Fibroblast of skin of right quadriceps (primary cell): ENCODE measurements at regions not wholly inside any gene's neighbourhood (a gene's known extent, or its start where the extent isn't known, plus 50 kb on each side); places are given as distances from the start of the nearest gene placed in this dataset.

ENCODE experiments used
- DNase-seq: peaks from one replicate; pipeline ENCODE4 v3.0.0-alpha.2; 2013

DNA sequence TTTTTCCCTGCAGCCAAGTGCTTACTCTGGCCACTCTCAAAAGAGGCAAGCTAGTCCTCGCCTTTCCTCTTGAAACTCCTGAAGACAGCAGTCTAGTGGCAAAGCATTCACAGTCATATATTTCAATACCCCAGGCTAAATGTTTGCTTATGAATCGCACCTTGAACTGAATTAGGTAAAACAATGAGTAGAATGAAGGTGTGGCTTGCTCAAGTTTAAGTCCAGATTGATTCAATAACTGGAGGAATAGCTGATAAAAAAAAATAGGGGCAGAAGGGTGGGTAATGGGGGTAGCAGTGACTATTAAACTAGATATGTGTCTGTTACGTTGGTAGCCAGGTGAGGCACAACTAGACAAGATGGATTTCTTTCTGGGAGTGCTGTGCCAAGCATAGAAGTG is 88.2 kb upstream of the EPB41L3 start:
- DNase-seq, result no peak

DNA sequence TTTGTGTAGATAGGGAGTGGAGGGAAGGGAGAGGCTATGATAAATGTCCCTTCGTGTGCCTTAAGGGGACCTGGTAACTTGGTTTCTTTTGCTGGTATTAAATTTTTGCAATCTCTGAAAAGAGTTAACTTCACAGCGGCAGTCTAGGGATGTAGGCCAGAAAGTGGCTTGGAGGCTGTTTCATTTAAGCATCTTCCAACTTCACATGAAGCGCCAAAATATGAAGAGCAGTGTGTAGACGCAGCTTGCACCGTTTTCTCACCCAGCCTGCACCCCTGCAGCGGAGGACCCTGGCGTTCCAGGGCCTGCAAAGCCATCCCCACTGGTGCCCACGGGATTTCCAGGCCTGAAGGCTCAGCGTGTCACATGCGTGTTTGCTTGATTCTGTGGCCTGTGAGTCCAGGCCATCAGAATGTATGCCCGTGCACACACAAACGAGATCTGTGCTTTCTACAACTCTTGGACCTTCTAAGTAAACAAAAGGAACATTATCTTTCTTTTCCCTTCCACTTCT is 87.2 kb upstream of the EPB41L3 start:
- no peak for DNase-seq

GRCh38 chr18:5630057-5630899 is 86.5 kb upstream of the EPB41L3 start:
- peak; percentile 65 for DNase-seq

GRCh38 chr18:5628512-5629255 is 84.9 kb upstream of the EPB41L3 start:
- DNase-seq, result peak; percentile 20

DNA sequence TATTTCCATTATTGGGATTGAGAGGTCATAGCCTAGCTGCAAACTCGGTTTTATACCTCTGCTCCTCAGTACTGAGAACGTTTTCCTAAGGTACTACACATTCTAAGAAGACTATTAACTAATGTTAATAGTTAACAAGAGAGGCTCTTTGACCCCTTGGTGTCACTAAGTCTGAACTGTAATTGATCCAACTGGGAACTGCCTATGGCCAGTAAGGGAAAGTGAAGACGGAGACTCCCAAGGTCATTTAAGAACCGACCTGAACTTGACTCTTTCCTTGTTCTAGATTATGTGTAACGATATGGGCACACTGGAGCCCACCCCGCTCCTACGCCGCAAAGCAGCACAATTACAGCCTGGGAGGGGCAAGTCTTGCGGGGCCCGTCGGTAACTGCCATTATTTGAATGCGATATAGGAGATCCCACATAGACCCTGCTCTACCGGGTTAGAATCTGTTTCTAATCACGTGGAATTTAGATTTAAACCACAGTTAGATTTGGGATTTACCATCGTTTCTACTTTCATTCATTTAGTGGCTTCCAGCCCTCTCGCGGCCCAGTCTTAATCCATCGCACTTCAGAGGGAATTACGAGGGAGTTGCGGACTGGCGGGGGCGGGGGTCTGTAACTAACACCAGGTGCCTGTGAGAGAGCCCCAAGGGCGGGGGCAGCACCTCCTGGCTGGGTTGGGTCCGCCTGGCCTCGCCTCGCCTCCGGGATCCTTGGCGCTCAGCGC is 84.1 kb upstream of the EPB41L3 start:
- DNase-seq, result no peak

DNA sequence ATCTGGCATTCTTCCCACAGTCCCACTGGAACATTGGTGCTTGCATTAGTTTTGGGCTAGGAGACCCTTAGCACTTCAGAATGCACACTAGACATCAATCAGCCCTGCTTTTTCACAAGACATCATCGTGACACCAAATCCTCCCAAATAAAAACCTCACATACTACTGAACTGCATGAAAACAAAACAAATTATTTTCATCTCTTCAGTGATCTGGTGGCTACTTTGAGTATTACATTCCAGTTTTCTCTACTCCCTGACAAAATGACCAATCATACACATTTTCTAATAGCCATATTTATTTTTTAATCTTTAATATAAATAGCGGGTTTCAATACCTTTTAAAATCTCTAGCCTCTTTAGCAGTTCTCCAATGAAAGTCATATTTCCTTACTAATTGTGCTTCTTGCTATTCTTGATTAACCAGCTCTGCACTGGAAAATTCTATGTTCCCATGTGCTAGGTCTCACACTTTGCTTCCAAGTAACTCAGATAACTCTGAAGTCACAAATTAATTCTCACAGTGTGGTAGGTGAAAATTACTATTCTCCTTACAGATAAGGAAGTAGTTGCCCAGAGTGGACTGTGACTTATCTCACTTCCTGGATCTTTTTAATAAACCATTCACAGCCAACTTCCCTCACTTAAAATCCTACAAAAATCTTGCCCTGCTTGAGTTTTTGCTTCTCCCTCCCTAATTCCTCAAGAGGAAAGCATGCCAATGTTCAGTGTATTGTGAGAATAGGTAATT is 82.5 kb upstream of the EPB41L3 start:
- no peak for DNase-seq

- DNase-seq, result no peak
Measured at GRCh38 chr18:5625076-5625475, 81.3 kb upstream of the EPB41L3 start.

DNA sequence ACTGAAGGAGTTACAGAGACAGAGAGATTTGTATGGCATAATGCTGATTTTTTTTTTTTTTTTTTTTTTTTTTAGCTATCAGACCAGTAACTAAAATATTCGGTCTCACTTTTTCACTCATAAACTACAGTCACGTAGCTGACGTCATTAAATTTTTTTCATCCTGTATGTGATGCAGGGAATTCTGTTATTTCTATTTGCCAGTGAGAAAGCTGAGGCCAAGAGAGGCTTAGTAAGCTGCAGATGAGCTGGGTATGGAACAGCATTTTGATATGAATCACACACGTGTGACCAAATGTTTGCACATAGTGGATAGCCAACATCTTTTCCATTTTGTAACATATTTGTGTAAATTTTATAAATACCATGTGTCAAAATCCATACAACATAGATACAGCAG is 79.1 kb upstream of the EPB41L3 start:
- DNase-seq, result no peak

GRCh38 chr18:5620289-5620688 is 76.5 kb upstream of the EPB41L3 start:
- DNase-seq, result peak; percentile 49

DNA sequence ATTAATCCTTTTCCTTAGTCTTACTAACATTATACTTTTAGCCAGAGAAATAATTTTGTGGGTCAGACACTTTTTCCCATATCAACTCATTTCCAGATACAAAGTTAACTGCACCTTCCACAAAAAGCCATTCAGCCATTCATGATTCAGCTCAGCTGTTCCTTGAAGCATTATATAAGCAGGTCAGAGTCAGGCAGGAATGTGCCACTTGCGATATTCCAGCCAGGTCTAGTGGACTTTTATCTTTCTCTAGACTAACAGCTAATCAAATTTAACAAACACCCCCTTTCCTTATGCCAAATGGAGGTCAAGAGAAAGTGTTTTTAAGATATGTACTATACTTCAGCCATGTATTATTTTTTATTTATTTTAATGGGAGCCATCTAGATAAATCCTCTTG is 75.6 kb upstream of the EPB41L3 start:
- DNase-seq, result no peak

- no peak for DNase-seq
Measured at GRCh38 chr18:5618047-5618688, 74.4 kb upstream of the EPB41L3 start.

DNA sequence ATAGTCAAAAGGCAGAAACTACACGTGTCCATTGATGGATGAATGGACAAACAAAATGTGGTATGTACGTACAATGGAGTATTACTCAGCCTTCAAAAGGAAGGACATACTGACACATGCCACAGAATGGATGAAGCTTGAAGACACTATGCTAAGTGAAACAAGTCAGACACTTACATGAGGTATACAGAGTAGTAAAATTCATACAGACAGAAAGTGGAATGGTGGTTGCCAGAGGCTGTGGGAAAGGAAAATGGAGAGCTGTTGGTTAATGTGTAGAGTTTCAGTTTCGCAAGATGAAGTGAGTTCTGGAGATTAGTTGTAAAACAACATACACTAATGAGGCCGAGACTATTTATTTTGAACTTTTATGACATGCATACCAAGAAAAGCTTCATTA is 67.4 kb upstream of the EPB41L3 start:
- DNase-seq, result no peak

DNA sequence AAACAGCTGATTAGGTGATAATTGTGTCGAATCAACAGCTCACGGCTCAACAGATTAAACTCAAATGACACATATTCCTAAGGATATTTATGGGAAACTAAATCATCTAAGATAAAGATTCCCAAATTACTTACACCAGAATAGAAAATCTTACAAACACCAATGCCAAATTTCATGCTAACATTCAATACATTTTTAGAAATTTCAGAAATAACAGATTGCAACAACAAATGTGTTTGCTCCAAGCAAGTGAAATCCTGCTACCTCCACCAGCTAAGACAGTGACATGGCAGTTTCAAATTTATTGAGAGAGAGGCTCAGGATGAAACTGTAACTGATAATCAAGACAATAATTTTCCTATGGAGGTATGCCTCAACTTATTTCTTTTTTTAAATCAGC is 65.0 kb upstream of the EPB41L3 start:
- no peak for DNase-seq

GRCh38 chr18:5606951-5607350 is 63.2 kb upstream of the EPB41L3 start:
- no peak for DNase-seq

DNA sequence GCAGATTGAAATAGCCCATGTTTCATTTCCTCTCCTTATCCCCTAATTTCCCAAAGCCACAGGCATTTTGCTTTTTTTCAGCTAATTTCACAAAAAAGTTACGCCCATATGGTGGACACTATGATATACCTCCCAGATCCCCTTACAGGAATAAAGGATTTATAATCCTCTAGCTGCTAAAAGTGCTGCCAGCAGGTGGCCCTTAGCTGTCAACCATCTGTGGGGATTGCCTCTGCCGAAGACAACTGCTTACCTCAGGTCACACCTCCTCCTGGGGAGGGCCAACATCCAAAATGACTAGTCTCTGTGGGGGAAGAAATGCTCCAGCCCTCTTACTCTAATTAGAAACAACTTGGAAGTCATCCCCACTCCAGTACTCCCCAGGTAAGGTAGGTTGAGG is 61.0 kb upstream of the EPB41L3 start:
- no peak for DNase-seq

DNA sequence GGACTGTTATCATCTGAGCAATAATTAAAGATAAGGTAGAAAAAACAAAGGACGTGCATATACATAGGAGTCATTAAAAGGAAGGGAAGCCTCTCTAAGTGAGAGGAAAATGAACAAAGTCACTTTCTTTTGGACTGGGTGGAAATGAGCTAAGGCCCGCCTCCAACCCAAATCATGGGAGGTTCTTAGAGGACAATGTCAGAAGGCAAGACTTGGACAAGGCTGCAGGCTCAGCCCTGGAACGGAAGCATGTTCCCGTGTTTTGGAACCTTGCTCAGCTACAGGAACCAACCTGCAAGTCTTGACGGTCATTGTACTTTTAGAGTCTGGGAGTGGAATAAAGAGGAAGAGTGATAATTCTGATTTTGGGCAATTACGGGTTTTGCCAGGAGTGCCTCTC is 59.4 kb upstream of the EPB41L3 start:
- DNase-seq, result no peak

GRCh38 chr18:5601188-5601624 is 57.4 kb upstream of the EPB41L3 start:
- no peak for DNase-seq

DNA sequence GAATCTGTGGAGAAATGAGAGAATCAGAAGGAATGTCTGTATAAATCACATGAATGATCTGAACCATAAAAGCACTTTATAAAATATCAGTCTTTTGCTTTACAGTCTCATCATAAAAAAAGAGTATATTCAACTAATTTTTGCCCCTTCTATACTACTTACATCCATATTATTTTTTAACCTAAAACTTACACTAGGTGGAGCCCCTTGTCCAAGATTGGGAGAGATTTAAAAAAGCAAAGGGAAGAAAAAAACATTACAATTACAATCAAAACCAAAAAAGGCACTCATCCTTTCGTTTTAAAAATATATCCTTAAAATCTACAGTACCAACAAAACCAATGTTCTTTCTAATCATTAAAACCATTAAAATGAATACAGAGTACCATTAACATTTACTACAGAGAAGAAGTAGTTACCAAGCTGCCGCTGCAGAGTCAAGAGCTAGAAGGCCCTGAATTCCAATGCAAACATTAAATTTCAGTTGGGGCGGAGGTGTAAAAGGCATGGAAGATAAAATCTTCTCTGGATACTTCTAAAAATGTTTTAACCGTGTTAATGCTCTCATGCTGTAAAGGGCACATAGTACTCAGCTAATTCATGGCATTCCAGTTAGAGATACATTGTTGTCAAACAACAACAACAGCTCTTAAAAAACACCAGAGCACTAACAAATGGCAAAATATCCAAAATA is 56.7 kb upstream of the EPB41L3 start:
- peak; percentile 27 for DNase-seq

GRCh38 chr18:5596585-5596984 is 52.8 kb upstream of the EPB41L3 start:
- no peak for DNase-seq
